ENCODE measurements at regions not wholly inside any gene's neighbourhood (a gene's known extent, or its start where the extent isn't known, plus 50 kb on each side); places are given as distances from the start of the nearest gene placed in this dataset.

DNA sequence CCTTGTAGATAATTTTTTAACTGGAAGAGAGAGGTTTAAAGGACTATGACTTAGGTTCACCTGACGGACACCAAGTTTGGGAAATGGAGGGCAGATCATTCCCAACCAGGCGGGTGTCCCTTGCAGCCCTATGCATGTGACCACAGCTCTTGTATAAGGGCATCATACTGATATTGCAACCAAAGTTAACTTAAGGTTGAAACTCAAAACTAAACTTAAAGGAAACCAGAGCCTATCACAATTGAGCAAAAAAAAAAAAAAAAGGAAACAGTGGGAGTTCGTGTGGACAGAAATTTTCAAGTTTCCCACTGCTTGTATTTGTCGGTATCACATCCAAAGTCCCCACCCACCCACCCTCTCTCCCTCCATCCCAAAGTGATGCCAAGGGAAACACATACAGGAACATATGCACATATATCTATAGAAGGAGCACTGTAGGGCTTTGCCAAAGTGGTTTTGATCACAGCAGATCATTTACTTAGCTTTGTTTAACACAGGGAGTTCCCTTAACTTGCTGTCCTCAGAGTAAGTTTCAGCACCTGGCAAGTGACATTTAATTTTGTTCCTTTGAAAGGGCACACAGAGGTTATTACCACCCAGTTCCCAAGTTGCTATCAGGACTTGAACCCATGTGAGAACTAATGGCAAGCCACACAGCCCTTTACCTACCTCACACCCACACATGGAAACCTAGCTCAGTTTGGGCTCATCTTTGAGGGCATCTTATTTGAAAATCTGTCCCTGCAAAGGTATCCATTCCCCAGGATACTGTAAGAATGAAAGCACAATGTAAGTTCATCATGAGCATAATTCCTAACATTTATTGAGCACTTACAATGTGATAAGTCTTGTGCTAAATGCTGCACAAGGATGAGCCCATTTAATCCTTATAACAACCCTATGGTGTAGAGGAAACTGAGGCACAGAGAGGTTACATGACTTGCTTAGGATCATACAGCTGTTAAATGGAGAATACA, 204.5 kb upstream of the CMC1 start:
- H3K4me3 ChIP-seq (ENCODE audit: low read depth, low read length), result no peak overlapping the region
- TF ChIP-seq CTCF (IDR thresholded peaks at IDR 0.05; ENCODE audit: insufficient read depth, low read depth, low read length), result no peak
- DNase-seq (ENCODE audit: low read depth), result no peak

DNA sequence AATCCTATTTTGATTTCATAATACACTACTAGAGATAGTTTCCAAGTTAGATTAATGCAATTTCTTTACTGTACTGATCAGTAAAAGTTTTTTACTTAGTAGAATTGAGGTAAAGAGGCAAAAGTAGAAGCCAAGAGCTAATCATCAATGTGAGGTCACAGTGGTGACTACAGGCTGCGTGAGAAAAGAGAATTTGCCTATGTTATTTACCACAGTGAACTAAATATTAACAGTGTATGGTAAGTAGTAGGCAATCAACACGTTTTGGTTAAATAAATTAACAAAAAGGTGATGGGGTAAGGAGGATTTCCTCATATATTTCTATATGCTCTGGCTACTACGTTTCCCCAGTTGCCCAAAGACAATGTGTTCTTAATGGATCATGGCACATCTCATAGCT, 202.2 kb upstream of the CMC1 start:
- H3K4me3 ChIP-seq (ENCODE audit: low read depth, low read length), result no peak overlapping the region
- no peak for TF ChIP-seq CTCF (IDR thresholded peaks at IDR 0.05; ENCODE audit: insufficient read depth, low read depth, low read length)
- no peak for DNase-seq (ENCODE audit: low read depth)

DNA sequence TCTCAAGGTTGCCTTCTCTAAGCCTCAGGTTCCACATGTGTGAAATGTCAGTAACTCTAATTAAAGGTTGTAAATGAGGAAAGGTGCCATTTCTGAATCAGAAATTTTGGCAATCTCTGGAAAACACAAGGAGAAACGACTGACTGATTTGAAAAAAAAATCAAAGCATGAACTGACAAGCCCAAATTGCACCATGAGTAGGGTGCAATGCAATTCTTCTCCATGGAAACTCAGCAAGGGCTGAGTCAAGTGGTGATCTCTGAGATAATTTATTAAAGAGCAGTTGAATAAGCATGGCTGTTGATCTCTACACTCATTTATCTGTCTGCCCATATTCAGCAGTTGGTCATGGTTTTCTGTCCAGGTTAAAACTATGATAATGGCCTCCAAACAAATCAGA, 201.6 kb upstream of the CMC1 start:
- DNase-seq (ENCODE audit: low read depth), result no peak
- no peak for TF ChIP-seq CTCF (IDR thresholded peaks at IDR 0.05; ENCODE audit: insufficient read depth, low read depth, low read length)
- H3K4me3 ChIP-seq (ENCODE audit: low read depth, low read length), result no peak overlapping the region

DNA sequence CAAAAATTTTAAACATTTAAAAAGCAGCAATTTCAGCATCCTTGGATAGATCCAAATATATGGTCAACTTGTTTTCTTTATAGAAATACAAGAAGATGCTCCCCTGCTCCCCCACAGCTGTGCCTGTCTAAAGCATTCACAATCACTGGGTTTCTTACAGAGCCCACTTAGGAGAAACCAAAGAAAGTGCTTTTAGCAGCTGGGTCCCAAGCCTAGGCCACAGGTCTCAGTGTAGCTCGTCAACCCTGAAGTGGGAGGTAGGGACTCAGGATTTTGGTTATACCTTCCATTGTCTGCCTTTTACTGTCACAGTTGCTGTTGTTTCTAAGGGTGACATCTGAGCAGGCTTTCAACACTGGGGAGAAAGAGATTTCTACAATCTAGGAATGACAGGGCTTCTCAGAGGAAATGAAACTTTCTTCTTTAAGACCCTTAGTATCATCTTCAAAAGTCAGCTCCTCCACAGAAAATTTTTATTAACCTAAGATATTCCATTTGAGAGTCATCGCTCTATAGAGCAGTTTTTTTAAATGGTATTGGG, 199.3 kb upstream of the CMC1 start:
- TF ChIP-seq CTCF (IDR thresholded peaks at IDR 0.05; ENCODE audit: insufficient read depth, low read depth, low read length), result no peak
- DNase-seq (ENCODE audit: low read depth), result no peak
- no peak overlapping the region for H3K4me3 ChIP-seq (ENCODE audit: low read depth, low read length)

- no peak for DNase-seq (ENCODE audit: low read depth)
- no peak for TF ChIP-seq CTCF (IDR thresholded peaks at IDR 0.05; ENCODE audit: insufficient read depth, low read depth, low read length)
Measured at GRCh38 chr3:28042707-28043106, 198.7 kb upstream of the CMC1 start.

DNA sequence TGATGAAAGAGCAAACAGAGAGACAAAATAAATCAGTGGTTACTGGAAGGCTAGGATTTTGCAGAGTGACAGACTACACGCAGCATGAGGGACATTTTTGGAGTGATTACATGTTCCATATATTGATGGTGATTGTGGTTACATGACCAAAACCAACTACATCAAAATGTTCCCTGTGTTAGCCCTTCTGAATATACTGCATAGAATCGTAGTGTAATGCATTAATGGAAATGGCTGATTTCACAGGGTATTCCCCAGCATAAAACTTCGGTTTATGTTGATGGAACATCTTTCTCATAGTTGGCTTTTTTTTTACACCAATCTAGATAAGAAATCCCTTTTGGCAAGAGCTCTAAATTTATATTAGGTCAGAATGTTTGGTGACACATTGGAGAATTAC, 191.3 kb upstream of the CMC1 start:
- no peak for TF ChIP-seq CTCF (IDR thresholded peaks at IDR 0.05; ENCODE audit: insufficient read depth, low read depth, low read length)
- H3K4me3 ChIP-seq (ENCODE audit: low read depth, low read length), result no peak overlapping the region
- no peak for DNase-seq (ENCODE audit: low read depth)

More at GRCh38 chr3:28042707-28043106, 198.7 kb upstream of the CMC1 start:
- no peak overlapping the region for H3K4me3 ChIP-seq (ENCODE audit: low read depth, low read length)

All from fibroblast of villous mesenchyme (primary cell).